ENCODE measurements at regions not wholly inside any gene's neighbourhood (a gene's known extent, or its start where the extent isn't known, plus 50 kb on each side); places are given as distances from the start of the nearest gene placed in this dataset.
"Not testable (repeated sequence)": the region's sequence is repeated elsewhere in the genome, so short reads cannot be mapped to it uniquely, and the experiment has no call there.

GRCh38 chr2:142727821-142728478 is 149.5 kb upstream of the KYNU start:
- H2AFZ ChIP-seq (ENCODE audit: low read depth, low read length); H3K9me1 ChIP-seq (replicated peaks; ENCODE audit: control insufficient read depth, extremely low read depth, insufficient read depth, low read length); dilution Hi-C loops (cut with MboI; ENCODE audit: extremely low pct_ligation_motif_present, low sequenced_read_pairs); H4K20me1 ChIP-seq (replicated peaks; ENCODE audit: control insufficient read depth, extremely low read depth, insufficient read depth, low read length); H3K9me3 ChIP-seq (replicated peaks; ENCODE audit: control insufficient read depth, insufficient read depth, low read length); H3K79me2 ChIP-seq (ENCODE audit: control insufficient read depth, insufficient read depth, low read length); H3K27me3 ChIP-seq (ENCODE audit: control insufficient read depth in 2 of 2, insufficient read depth in 2 of 2, low read length in 2 of 2); H3K4me3 ChIP-seq (replicated peaks in 1 of 3; ENCODE audit: insufficient read depth in 1 of 3, low read depth in 1 of 3, low read length in 3 of 3); DNase-seq (ENCODE audit: low read depth, low spot score); CTCF ChIA-PET; H3K36me3 ChIP-seq (ENCODE audit: control insufficient read depth in 2 of 2, extremely low read depth in 1 of 2, insufficient read depth in 2 of 2, low read length in 2 of 2); POLR2A ChIA-PET; H3K4me2 ChIP-seq (ENCODE audit: insufficient read depth, low read length); H3K9ac ChIP-seq (replicated peaks; ENCODE audit: extremely low read depth, insufficient read depth, low read length); H3K27ac ChIP-seq (ENCODE audit: insufficient read depth, low read depth, low read length); H3K4me1 ChIP-seq (ENCODE audit: control insufficient read depth, extremely low read depth, insufficient read depth, low read length); BruUV-seq (replicated peaks); intact Hi-C loops (cut with micrococcal nuclease); FAIRE-seq: not testable (repeated sequence)

- DNase-seq (ENCODE audit: low read depth, low spot score): no peak
- POLR2A ChIA-PET: no interaction called here
- FAIRE-seq: no peak
- H3K9ac ChIP-seq (replicated peaks; ENCODE audit: extremely low read depth, insufficient read depth, low read length): no peak overlapping the region
- no peaks in the 10 kb centered on the region for H4K20me1 ChIP-seq (replicated peaks; ENCODE audit: control insufficient read depth, extremely low read depth, insufficient read depth, low read length)
- H3K79me2 ChIP-seq (ENCODE audit: control insufficient read depth, insufficient read depth, low read length): no peaks in the 10 kb centered on the region
- TF ChIP-seq EZH2 (IDR thresholded peaks at IDR 0.05; ENCODE audit: borderline replicate concordance, low read depth, low read length, severe bottlenecking) (no peak), CTCF (IDR thresholded peaks at IDR 0.05; ENCODE audit: extremely low read depth in 1 of 2, insufficient read depth in 1 of 2, low read depth in 1 of 2, low read length in 2 of 2) (no peak), GATA2 (IDR thresholded peaks at IDR 0.05; ENCODE audit: insufficient read depth, insufficient read length, low read depth, low read length) (no peak), MAX (IDR thresholded peaks at IDR 0.05; ENCODE audit: insufficient read depth, insufficient read length) (no peak)
- H3K4me3 ChIP-seq (replicated peaks in 1 of 3; ENCODE audit: insufficient read depth in 1 of 3, low read depth in 1 of 3, low read length in 3 of 3): no peak overlapping the region
- no peaks in the 10 kb centered on the region for H3K4me1 ChIP-seq (ENCODE audit: control insufficient read depth, extremely low read depth, insufficient read depth, low read length)
- dilution Hi-C loops (cut with MboI; ENCODE audit: extremely low pct_ligation_motif_present, low sequenced_read_pairs) (no loop called here), intact Hi-C loops (cut with micrococcal nuclease) (no loop called here)
- H3K27ac ChIP-seq (ENCODE audit: insufficient read depth, low read depth, low read length): no peak overlapping the region
- no peaks in the 10 kb centered on the region for H3K9me1 ChIP-seq (replicated peaks; ENCODE audit: control insufficient read depth, extremely low read depth, insufficient read depth, low read length)
- H3K36me3 ChIP-seq (ENCODE audit: control insufficient read depth in 2 of 2, extremely low read depth in 1 of 2, insufficient read depth in 2 of 2, low read length in 2 of 2): no peaks in the 10 kb centered on the region
- no peaks in the 10 kb centered on the region for H3K27me3 ChIP-seq (ENCODE audit: control insufficient read depth in 2 of 2, insufficient read depth in 2 of 2, low read length in 2 of 2)
- H2AFZ ChIP-seq (ENCODE audit: low read depth, low read length): no peak overlapping the region
- H3K4me2 ChIP-seq (ENCODE audit: insufficient read depth, low read length): no peak overlapping the region
- H3K9me3 ChIP-seq (replicated peaks; ENCODE audit: control insufficient read depth, insufficient read depth, low read length): no peaks in the 10 kb centered on the region
- BruUV-seq (replicated peaks): no TSS peak
- CTCF ChIA-PET: no interaction called here
Measured at GRCh38 chr2:142725386-142725785, 152.1 kb upstream of the KYNU start.

All from endothelial cell of umbilical vein (primary cell).